HG02623 (cell line): ENCODE measurements at regions not wholly inside any gene's neighbourhood (a gene's known extent, or its start where the extent isn't known, plus 50 kb on each side); places are given as distances from the start of the nearest gene placed in this dataset.

Experiments used
- ATAC-seq: cut with Tn5 transposase; IDR thresholded peaks from one replicate; pipeline ENCODE4 v1.9.1; 2021; ENCODE audit warnings: moderate library complexity; ENCODE audit not compliant: unreplicated experiment

- ATAC-seq: no peak
Measured at GRCh38 chr1:108051631-108052377, 86.8 kb upstream of the VAV3 start.

DNA sequence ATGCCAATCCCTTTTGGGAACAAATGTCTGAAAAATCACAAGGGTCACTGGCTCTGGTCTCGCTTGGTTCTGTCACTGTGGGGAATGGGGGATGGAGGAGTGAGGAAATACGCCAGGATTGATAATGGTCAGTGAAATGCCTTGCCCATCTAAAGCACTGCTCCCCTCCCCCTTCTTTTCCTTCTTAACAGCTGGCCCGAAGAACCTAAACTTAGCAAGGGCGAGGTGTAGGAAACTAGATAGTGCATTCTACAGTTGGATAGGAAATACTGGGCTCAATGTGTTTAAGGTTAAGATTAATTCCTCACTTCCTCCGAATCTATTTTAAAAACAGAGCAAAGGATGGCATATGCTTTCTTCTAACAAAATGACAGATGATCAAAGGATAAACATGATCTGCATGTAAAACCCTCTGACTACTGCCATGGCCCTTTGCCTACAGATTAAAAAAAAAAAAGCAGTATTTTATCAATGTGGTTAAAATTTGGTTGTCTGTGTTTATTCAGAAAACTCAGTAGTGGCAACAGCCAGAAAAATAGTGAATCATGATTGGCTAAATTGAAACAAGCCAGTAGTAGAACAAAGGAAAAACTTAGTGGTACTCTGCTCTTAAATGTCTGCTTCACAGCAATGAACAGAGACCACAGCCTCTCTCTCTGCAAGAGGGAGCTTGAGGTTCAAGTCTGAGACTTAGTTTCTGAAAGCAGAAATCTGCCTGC lies 86.1 kb upstream of the VAV3 start:
- ATAC-seq: no peak

DNA sequence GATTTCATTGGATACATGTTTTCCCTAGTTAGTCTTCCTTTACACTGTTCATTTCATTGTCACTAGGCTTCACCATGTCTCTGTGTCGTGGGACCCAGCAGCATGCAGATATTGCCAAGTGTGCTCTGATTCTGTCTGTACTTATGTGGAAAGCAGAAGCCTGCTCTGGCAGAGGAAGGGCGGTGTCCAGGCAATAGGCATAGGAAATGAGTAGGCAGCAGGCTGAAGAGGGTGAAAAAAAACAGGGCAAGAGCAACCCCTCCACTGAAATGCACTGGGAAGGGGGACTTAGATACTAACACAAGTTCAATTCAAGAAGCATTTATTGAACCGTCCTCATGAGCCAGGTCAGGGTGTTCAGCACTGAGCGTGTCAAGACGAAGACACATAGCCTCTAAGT lies 85.2 kb upstream of the VAV3 start:
- no peak for ATAC-seq

GRCh38 chr1:108049178-108049819 lies 84.3 kb upstream of the VAV3 start:
- ATAC-seq: no peak

DNA sequence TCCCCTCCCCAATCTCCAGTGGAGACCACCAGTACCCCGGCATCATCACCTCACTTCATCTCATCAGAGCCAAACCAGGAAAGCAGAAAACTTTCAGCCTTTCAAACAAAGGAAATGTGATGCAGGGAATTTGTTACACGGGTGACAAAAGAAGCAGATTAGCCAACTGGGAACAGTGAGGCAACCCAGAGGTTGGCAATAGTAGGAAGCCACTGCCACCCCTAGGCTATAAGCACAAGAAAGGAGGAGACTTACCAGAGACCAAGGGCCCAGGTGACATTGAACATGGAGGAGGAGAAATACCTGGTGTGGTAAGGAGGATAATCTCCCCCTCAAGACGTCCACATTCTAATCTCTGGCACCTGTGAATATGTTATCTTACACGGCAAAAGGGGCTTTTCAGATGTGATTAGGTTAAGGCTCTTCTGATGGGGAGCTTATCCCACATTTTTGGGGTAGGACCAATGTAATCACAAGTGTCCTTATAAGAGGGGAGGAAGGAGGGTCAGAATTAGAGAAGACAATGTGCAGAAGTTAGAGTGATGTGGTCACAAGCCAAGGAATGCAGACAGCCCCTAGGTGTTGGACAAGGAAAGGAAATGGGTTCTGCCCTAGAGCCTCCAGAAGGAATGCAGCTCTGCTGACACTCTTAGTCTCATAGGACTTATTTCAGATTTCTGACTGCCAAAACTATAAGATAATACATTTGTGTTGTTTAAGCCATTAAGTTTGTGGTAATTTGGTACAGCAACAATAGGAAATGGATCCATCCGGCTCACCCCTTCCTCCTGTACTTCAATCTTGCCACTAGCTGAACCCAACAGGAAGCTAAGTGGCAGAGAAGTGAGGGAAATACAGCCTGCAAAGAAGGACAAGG lies 83.6 kb upstream of the VAV3 start:
- no peak for ATAC-seq

DNA sequence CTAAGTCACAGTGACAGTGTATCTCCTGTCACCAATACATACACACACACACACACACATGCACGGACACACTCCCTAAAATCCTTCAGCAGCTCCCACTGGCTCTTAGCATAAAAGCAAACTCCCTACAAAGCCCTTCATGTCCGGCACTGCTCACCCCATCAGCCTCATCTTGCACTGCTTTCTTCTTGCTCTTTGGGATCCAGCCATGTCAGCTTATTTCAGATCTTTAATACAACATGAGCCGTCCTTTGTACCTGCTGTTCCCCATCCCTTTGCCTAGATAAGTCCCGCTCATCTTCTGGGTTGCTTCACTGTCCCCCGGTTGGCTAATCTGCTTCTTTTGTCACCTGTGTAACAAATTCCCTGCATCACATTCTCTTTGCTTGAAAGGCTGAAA lies 82.1 kb upstream of the VAV3 start:
- ATAC-seq: no peak

DNA sequence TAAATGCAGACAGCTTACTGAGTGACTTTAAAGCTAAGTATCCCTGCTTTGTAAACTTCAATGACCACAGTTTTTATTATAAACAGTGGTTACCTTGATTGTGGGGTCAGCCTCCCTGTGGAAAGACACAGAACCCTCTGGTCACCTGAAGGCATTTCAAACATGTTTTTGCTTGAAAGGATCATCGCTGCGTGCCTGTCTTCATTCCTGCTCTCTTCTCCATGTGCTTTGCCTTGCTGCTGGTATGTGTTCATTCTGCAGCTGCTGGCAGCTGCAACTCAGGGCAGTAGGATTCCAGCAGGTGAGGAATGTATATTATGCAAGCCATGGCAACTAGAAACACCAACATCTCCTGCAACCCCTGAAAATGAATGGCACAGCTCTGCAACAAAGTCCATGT lies 81.0 kb upstream of the VAV3 start:
- ATAC-seq: no peak

- no peak for ATAC-seq
Measured at GRCh38 chr1:108045460-108045859, 80.5 kb upstream of the VAV3 start.

DNA sequence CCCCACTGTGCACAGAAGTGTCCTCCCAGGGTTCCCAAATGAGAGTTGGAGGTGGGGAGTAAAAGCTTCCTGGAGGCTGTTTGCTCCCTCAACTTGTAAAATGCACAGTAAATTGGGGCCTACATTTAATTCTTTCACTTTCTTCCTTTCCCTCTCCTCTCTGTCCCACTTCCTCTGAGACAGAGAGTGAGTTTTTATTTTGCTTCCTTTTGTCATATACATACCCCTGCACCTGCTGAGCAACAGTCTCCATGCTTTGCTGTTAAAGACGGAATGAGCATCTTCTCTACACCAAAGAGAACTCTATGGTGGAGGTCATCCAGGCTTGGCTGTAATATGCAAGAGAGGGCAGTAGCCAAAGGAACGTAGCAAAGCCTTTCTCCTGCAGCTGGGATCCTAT lies 79.3 kb upstream of the VAV3 start:
- ATAC-seq: no peak

DNA sequence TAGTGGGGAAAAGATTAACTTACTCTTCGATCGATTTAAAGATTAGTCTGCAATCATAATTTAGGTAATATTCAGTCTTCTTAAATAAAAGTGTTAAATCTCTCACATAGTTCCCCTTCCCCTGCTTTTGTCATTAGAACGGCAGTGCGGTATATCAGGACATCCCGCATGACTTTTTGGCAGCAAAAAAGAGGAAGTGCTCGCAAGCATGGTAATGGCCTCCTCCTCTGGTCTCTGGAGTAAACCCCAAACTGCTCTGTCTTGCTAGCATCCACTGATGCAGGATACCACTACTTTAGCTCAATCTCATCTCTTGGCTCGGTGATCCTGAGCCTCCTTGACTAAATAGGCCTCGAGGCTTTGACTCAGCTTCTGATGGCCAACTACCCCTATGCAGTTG lies 78.7 kb upstream of the VAV3 start:
- no peak for ATAC-seq

DNA sequence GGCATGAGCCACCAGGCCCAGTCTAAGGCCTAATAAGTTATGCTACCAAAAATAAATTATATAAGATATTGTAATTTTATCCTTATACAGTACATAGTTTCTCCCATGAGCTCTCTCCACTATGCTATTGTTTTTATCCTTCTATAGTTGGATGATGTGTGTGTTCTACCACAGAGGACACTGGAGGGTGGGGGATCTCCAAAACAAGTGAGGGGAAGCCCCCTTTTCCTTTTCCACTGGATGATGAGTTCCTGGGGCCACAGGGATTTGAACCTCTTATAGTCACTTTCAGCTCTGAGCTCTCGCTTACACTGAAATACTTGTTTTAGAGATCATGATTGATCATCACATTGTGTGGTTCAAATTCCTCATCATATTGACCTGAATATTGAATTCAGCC lies 77.6 kb upstream of the VAV3 start:
- ATAC-seq: no peak

DNA sequence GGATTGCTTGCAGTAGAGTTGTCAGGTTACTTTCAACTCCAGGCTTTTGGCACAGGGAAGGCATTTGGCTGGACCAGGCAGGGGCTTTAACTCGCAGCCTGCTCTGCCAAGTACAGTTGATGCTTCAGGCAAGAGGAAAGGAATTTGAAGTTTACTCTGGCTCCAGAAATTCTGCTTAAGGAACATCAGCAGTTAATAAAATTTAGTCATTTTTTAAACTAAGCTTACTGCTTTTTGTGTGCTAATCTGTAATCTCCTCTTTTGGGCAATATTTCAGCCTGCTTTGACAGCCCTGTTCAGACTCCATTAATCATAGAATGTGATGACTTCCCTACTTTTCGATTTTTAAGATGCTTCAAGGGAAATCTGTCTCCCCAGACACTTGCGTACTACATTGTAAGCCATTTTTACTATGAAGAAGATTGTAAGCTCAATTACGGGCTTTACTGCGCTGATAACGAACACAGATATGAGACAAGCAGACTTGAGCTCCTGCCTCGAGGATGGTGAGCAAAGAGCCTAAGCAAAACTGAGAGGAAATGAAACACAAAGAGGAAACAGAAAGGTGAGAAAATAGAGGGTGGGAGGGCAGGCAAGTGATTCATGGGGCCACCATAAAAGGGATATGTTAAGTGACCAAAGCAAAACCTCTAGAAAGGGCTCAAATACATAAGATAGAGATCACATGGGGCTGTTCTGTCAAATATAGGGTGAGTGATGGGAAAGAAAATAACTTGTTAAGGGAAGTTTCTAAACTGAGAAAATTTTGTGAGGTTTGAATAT lies 76.6 kb upstream of the VAV3 start:
- ATAC-seq: no peak

DNA sequence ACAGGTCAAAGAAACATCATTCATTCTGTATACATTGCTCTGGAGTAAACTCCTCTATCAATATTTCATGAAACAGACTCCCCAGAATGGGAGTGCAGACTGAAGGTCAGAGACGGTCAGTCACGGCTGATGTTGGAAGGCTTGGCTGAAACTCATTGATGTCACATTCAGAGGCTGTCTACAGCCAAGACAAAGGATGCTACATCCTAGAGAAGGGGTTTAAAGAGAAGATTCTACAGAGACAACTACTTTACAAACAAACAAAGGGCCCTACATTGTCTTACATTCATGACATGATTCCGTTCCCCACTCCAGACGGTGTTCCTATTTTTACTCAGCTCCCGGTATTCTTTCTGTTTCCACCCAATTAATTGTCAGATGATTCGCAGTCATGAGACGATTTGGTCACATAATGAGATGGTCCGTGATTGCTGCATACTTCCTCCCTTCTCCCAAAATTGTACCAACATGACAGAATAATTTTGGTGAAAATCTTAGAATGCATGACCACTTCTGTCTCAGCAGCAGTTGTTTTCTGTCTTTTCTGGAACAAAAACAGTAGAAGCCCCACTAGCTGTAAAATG lies 73.8 kb upstream of the VAV3 start:
- ATAC-seq: no peak

- no peak for ATAC-seq
Measured at GRCh38 chr1:108036796-108037562, 72.0 kb upstream of the VAV3 start.

DNA sequence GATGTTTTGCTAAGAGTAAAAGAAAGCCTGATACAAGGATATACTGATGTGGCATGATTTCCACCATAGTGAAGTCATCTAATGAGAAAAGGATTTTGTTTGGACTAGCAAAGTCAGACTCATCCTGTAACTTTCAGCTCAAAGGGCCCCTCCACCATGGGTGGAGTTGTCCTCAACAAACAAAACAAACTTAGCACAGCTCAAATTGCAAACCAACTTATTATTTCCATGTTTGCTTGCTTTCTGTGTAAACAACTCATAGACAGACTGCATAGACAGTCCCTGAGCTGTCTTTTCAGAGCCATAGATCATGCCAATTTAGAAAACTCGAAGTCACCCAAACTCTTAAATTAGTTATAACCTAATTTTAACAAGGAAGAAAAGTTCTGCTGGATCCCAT lies 69.4 kb upstream of the VAV3 start:
- no peak for ATAC-seq

GRCh38 chr1:108033550-108033951 lies 68.6 kb upstream of the VAV3 start:
- ATAC-seq: no peak

GRCh38 chr1:108028841-108029388 lies 63.9 kb upstream of the VAV3 start:
- no peak for ATAC-seq

GRCh38 chr1:108027389-108027788 lies 62.4 kb upstream of the VAV3 start:
- ATAC-seq: no peak

GRCh38 chr1:108017698-108018097 lies 52.7 kb upstream of the VAV3 start:
- ATAC-seq: no peak
